ENCODE measurements at regions not wholly inside any gene's neighbourhood (a gene's known extent, or its start where the extent isn't known, plus 50 kb on each side); places are given as distances from the start of the nearest gene placed in this dataset.

GRCh38 chr4:103982454-103982853, 262.7 kb upstream of the TACR3 start:
- TF ChIP-seq CTCF (IDR thresholded peaks at IDR 0.05) (no peak), POLR2A (IDR thresholded peaks at IDR 0.05) (no peak)

Data from Peyer's patch (tissue), 4 donors.